NCI-H2171 (cell line): ENCODE measurements at regions not wholly inside any gene's neighbourhood (a gene's known extent, or its start where the extent isn't known, plus 50 kb on each side); places are given as distances from the start of the nearest gene placed in this dataset.
"Not testable (repeated sequence)": the region's sequence is repeated elsewhere in the genome, so short reads cannot be mapped to it uniquely, and the experiment has no call there.

ENCODE experiments used
- DNase-seq: peaks from one replicate; lab custom pipeline; 2025; lab: John Stamatoyannopoulos, UW

DNA sequence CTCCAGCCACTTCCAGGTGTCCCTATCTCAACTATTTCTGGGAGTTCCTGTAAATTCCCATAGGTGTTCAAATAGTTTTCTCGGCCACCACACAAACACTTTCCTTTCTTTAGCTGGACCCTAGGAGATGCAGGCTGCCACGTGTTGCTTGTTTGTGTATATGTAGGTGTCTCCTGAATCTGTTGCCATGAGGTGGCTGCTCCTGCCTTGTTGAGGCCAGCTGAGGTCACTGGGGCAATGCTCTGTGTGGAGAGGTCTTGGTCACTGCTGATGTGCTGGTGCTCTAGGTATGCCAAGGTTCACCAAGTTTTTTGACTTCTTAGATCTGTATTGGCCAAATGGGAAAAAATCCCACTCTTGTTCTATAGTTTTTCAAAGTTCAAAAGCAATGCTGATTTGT is 132.5 kb upstream of the CHD1 start:
- DNase-seq = no peak

- DNase-seq = no peak
Observed at GRCh38 chr5:99060306-99061261, 131.8 kb upstream of the CHD1 start.

- no peak for DNase-seq
Observed at GRCh38 chr5:99059685-99060084, 130.9 kb upstream of the CHD1 start.

- DNase-seq = no peak
Observed at GRCh38 chr5:99058466-99058865, 129.7 kb upstream of the CHD1 start.

DNA sequence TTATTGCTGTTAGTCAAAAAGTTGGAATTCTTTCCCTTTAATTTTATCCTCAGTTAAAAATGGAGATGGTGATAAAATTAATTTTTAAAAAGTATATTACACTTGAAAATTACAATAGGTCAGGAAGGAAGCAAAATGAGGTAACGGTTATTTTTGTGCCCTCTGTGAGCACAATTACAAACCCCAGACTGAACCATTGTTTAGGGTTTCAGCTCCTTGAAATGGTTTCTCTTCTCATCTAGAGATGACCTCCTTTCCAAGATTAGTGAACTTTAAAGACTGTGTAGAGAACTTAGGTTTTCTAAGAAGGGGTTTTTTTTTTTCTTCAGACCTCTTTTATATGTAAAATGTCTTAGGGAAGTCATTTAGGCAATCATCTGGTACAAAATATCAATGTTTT is 126.2 kb upstream of the CHD1 start:
- no peak for DNase-seq

DNA sequence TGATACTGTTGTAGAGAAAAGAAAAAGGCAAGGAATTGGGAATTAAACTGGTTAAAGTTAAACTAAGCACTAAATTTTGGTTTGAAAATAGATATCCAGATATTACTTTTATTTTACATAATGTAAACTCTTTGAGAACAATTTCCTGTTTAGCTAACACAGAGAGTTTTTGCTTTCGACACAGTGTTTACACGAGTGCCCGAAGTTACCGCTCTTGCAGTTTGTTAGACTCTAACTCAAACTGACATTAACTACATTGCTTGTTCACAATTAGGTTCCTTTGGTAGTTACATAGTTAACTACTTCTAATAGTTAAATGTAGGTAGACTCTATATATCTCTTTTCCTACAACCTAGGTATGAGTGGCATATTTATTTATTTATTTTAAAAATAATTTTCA is 117.1 kb upstream of the CHD1 start:
- no peak for DNase-seq

DNA sequence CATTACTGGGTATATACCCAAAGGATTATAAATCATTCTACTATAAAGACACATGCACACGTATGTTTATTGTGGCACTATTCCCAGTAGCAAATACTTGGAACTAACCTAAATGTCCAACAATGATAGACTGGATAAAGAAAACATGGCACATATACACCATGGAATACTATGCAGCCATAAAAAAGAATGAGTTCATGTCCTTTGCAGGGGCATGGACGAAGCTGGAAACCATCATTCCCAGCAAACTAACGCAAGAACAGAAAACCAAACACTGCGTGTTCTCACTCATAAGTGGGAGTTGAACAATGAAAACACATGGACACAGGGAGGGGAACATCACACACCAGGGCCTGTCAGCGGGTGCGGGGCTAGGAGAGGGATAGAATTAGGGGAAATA is 114.5 kb upstream of the CHD1 start:
- not testable (repeated sequence) for DNase-seq

DNA sequence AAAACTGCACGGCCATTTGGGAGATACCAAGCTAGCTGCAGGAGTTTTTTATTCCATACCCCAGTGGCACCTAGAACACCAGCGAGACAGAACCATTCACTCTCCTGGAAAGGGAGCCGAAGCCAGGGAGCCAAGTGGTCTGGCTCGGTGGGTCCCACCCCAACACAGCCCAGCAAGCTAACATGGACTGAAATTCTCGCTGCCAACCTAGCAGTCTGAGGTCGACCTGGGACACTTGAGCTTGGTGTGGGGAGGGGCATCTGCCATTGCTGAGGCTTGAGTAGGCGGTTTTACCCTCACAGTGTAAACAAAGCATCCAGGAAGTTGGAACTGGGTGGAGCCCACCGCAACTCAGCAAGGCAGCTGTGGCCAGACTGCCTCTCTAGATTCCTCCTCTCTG is 108.9 kb upstream of the CHD1 start:
- DNase-seq = no peak

DNA sequence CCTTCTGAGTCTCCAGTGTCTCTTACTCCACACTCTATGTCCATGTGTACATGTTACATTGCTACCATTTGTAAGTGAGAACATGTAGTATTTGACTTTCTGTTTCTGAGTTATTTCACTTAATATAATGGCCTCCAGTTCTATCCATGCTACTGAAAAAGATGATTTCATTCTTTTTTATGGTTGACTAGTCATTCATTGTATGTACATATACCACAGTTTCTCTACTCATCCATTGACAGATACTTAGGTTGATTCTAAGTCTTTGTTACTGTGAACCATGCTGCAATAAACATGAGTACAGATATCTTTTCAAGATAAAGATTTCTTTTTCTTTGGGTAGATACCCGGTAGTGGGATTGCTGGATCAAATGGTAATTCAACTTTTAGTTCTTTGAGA is 107.1 kb upstream of the CHD1 start:
- no peak for DNase-seq

DNA sequence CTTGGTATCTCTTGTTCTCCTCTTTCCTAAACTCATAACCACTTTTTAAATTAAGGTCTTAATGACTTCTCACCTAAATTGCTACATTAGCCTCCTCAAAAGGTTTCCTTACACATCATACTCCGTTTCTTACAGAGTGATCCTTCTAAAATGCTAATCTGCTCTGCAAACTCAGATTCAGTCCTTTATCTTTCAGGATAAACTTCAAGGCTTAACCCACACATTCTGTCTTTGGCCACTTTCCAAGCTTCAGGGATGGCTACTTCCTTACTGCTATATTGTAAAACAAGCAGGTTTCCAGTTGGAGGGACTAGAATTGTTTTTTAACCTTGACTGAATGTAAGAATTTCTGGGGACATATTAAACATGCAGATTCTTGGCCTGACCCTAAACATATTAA is 105.5 kb upstream of the CHD1 start:
- no peak for DNase-seq

DNA sequence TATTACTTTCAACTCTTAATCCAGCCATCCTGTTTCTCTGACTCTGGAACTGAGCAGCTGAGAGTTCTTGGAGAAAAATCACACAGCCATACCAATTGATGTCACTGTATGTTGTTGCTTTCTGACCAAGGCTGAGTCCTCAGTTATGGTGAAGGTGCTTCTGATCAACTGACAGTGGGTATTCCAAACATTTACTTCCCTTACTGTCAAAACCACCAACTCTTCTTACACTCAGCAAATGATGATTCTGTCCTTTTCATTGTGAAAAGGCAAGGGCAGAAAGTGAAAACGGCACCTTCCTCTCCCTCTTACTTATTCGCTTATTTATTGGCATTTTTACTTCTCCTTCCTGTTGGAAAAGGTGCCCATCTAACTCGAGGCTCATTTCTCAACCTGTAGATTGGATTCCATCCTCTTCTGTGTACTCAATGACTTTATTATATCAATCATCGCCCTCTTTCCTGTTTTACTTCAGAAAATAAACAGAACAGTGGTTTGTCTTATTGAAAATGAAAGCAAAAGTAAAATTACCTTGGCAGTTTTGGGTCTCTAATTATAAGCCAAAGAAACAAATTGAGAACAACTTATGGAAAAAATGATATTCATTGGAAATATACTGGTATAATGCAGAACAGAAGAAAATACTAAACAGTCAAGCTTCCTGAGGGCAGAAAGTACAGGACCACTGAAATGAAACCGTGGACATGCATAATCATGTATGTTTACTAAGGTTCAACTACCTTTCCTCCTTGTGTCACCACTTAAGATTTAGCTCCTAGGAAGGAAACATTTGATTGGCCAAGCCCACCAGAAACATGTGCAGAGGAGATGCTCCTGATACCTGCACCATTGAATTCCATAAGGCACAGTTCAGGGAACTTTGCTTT is 104.5 kb upstream of the CHD1 start:
- DNase-seq = no peak

DNA sequence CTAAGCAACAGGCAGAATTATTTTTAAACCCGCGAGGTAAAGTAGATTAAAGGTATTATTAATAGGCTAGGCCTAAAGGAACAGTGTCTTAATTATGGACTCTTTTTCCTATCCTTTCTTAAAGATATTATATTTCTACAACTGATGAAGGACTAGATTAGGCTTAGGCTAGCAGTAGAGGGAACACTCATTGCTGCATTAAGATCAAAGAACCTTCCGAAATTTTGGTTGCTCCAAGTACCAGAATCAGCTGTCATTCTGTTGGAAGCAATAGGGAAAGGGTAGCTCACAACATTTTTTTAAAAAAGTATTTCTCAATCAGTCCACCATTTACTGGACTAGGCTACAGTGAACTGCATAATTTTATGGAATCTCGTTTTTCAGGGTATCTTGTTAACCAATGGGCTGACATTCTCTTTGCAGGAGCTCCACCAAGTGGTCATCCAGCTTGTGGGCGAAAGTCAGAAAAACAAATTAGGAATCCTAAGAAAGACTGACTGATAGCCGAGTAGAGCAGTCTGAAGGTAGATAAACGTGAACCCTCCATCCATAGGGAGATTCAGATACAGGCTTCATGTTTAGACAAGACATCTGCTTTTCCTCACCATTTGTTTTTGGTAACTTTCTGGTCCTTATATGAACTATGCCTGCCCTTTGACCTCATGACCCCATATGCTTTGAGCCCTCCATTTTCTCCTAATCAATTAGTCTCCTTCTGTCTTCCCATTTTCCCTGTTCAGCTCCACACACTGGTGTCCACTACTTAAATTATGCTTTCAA is 103.6 kb upstream of the CHD1 start:
- no peak for DNase-seq

DNA sequence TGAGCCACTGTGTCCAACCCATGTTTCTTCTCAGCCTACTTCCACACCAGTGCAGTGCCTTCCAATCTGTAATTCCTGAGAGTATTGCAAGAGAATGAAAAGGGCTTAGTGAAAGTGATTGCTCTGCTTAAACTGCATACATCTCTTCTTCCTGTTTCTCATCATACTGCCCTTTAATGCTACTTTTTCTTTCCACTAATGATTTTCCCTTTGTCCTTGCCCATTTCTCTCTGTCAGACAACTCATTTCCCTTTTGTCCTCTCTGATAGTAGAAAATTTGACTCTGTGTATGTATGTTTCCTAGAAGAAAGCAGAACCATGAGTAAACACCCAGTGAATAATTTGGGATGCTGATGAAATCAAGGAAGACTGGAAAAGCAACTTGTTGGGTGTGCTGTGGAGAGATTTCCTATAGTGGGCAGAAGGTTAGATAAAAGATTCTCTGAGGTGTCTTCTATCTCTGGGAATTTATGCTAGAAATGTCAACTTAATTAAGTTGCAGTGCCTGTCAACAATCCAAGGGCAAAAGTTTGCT is 102.2 kb upstream of the CHD1 start:
- no peak for DNase-seq

DNA sequence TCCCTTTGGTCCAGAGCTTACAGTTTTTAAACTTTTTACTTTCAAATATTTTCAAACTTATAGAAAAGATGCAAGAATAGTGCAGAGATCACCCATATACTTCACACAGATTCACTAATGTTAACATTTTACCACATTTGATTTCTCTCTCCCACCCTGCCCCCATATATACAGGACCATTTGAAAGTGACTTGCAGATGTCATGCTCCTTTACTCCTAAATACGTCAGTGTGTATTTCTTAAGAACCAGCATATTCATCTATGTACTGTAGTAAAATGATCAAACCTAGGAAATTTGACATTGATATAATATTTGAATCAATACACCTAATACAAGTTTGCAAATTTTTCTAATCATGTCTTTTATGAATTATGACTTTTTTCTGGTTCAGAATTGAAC is 100.4 kb upstream of the CHD1 start:
- no peak for DNase-seq

DNA sequence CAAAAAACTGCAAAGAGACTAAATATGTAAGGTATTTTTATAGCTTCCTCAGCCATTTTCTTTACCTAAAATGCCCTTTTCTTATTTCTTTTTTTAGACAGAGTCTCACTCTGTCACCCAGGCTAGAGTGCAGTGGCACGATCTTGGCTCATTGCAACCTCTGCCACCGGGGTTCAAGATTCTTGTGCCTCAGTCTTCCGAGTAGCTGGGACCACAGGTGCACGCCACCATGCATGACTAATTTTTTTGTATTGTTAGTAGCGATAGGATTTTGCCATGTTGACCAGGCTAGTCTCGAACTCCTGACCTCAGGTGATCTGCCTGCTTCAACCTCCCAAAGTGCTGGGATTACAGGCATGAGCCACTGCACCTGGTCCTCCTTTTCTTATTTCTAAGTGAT is 99.4 kb upstream of the CHD1 start:
- not testable (repeated sequence) for DNase-seq

DNA sequence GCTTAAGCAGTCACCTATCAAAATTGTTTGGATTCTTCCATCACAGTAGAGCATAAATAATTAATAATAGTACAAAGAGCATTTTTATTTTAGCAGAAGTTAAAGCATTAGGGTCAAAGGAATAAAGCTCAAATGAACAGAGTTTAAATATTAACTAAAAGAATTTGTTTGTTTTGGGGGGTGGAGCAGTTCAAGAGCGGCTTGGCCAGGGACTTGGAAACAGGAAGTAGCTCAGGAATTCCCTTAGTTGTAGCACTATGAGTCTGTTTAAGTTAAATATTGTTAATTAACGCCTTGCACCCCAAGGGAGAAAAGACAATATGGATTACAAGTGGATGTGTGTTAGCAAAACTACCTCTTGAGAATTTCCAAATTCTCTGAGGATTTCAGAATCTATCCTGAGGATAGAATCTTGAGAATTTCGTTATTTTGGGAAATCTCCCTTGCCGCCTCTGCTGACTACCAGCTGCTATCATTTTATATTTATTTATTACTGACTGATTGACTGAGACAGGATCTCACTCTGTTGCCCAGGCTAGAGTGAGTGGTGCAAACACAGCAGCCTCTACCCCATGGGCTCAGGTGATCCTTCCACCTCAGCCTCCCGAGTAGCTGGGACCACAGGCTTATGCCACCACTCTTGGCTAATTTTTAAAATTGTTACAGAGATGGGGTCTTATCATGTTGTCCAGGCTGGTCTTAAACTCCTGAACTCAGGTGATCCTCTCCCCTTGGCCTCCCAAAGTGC is 96.7 kb upstream of the CHD1 start:
- DNase-seq = no peak

GRCh38 chr5:99023330-99023729 is 94.5 kb upstream of the CHD1 start:
- no peak for DNase-seq

DNA sequence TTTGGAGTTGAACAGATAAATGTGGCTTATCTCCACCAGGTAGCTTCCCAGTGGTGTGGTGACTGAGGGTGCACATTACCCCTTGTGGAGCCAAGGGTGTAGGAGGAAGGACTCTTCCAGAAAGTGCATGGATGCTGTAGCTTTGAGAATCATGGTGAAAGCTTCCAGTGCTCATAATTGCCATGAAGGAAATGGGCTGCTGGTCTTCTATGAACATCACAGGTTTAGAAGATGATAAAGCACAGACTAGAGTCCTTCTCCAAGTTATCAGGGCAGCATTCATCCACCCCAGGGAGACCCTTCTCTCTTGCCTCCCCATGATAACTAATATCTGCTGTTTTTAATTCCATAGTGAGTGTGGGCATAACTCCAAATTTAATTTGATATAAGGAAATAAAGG is 93.4 kb upstream of the CHD1 start:
- DNase-seq = no peak

GRCh38 chr5:99020698-99021048 is 91.9 kb upstream of the CHD1 start:
- no peak for DNase-seq

DNA sequence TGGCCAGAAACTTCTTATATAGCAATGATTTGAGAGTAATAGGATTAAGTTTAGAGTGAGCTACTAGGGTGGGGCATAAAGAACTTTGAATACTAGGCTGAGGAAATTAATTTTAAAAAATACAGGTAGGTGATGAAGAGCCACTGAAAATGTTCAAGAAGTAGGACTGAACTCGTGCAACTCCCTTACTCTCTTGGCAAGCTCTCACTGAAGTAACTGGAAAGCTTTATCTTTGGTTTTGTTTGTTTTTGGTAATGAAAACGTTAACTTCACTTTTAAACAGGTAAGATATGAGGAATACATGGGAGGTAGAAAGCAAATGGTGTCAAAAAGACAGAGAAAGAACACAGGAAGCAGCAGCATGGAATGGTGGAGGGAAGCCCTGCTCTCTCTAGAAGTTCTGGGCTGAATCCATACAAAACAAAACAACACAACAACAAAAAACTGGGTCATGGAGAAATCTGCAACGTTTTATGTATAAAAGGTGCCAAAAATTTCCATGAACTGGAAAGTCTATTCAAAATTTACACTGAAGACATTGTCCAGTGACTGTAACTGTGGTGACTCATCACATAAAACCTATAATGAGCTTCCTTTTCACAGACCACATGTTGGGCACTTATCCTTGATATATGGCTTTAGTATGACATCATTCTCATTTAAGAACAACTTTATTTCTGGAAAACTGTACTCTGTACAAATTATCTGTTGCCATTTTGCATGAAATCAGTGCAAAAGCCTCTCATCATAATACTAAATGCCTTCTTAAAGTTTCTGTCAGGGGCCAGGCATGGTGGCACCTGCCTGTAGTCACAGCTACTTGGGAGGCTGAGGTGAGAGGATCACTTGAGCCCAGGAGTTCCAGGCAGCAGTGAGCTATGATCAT is 91.2 kb upstream of the CHD1 start:
- no peak for DNase-seq
